RWPE2 (cell line): ENCODE measurements at regions not wholly inside any gene's neighbourhood (a gene's known extent, or its start where the extent isn't known, plus 50 kb on each side); places are given as distances from the start of the nearest gene placed in this dataset.

Experiments
- ATAC-seq: fragments of 200-7000 bp; cut with Tn5 transposase; 3 replicates; pipeline ENCODE4 v1.9.1; 2021; ENCODE audit warnings: low read depth
- DNase-seq: peaks from one replicate; pipeline ENCODE4 v3.0.0-alpha.2; 2020; ENCODE audit warnings: low spot score
- H3K27ac ChIP-seq: fragments of 450-650 bp; 2 replicates; pipeline ENCODE4 v1.5.1; 2017; ENCODE audit warnings: mild to moderate bottlenecking; ENCODE audit not compliant: poor library complexity, severe bottlenecking
- H3K27me3 ChIP-seq: fragments of 250-450 bp; sonication (Bioruptor Pico); 2 replicates; pipeline ENCODE4 v1.5.1; 2021; ENCODE audit warnings: mild to moderate bottlenecking, moderate library complexity; ENCODE audit not compliant: insufficient read depth, poor library complexity, severe bottlenecking
- H3K36me3 ChIP-seq: fragments of 250-450 bp; sonication (Bioruptor Pico); 2 replicates; pipeline ENCODE4 v1.5.1; 2020; ENCODE audit warnings: low read depth, mild to moderate bottlenecking, moderate library complexity
- H3K4me1 ChIP-seq: fragments of 250-450 bp; sonication (Bioruptor Pico); 2 replicates; pipeline ENCODE4 v1.5.1; 2021; ENCODE audit warnings: mild to moderate bottlenecking, moderate library complexity; ENCODE audit not compliant: insufficient read depth, poor library complexity, severe bottlenecking
- H3K4me3 ChIP-seq: fragments of 250-450 bp; sonication (Bioruptor Pico); 2 replicates; pipeline ENCODE4 v1.5.1; 2021; ENCODE audit warnings: mild to moderate bottlenecking, moderate library complexity; ENCODE audit not compliant: severe bottlenecking
- H3K9me3 ChIP-seq: fragments of 250-450 bp; sonication (Bioruptor Pico); 2 replicates; pipeline ENCODE4 v1.5.1; 2021; ENCODE audit warnings: mild to moderate bottlenecking, moderate library complexity; ENCODE audit not compliant: severe bottlenecking
- TF ChIP-seq, protein P1 (sequence below): fragments of 450-650 bp; IDR thresholded peaks from one replicate; pipeline ENCODE4 v1.5.1; 2017; ENCODE audit warnings: mild to moderate bottlenecking, moderate library complexity; ENCODE audit not compliant: poor library complexity, severe bottlenecking

DNA sequence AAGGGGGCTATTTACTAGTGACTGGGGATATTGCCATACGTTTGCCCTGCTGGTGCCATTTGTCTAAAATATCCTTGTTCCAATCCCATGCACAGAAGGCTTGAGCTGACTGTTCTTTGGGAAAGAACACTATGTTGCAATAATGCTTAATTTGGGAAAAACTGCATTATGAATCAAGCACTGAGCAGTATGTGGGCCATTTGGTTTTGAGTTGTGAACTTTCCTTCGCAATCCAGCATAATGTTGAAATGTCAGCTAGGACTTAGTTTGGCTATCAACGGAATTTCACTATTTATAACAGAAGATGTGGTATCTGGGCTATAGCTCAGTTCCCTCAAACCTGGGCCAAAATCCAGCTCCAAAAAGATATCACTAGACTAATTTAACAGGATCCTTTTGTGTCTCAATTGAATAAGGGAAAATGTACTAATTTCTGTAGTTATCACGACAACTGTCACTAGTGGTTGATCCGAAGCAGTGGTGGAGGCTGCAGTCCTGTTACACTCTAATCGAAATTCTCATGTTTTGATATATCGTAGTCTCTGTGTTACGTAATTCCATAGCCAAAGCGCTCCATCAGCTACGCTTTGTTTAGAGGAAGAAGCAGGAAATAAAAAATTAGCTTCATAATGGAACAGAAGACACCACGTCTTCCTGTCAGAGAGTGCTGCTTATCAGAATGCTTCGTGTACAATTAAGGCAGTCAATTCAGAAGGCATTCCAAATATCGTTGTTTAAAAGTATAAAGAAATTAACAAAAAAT is 686.8 kb upstream of the SALL3 start:
- Histone ChIP-seq H3K4me1 (no peaks in the 10 kb centered on the region), H3K27ac (no peak overlapping the region), H3K9me3 (no peaks in the 10 kb centered on the region), H3K36me3 (no peaks in the 10 kb centered on the region), H3K27me3 (peaks cover 11% of the 10 kb centered on the region), H3K4me3 (no peak overlapping the region)
- TF ChIP-seq, protein P1, sequence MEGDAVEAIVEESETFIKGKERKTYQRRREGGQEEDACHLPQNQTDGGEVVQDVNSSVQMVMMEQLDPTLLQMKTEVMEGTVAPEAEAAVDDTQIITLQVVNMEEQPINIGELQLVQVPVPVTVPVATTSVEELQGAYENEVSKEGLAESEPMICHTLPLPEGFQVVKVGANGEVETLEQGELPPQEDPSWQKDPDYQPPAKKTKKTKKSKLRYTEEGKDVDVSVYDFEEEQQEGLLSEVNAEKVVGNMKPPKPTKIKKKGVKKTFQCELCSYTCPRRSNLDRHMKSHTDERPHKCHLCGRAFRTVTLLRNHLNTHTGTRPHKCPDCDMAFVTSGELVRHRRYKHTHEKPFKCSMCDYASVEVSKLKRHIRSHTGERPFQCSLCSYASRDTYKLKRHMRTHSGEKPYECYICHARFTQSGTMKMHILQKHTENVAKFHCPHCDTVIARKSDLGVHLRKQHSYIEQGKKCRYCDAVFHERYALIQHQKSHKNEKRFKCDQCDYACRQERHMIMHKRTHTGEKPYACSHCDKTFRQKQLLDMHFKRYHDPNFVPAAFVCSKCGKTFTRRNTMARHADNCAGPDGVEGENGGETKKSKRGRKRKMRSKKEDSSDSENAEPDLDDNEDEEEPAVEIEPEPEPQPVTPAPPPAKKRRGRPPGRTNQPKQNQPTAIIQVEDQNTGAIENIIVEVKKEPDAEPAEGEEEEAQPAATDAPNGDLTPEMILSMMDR: no peak
- DNase-seq (no peak), ATAC-seq (no peak)

DNA sequence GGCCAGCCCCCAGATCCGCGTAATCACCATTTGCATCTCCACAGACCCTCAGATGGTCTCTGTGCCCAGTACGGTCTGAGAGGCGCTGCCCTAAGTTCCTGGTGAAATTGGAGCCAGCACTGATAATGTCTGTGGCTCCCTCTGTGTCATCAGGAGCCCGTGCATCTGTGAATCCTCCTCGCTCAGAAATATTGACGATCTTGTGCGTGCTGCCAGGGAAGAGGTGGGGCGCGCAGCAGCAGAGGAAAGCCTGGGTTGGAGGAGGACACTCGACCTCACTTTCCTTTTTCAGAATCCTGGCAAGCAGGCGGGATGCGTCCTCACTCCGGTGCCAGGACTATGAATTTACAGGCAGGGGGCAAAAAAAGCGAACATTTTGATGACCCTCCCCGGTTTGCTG is 686.1 kb upstream of the SALL3 start:
- TF ChIP-seq, protein P1: no peak
- Histone ChIP-seq H3K27me3 (peaks cover 11% of the 10 kb centered on the region), H3K4me3 (no peak overlapping the region), H3K27ac (no peak overlapping the region), H3K36me3 (no peaks in the 10 kb centered on the region), H3K9me3 (no peaks in the 10 kb centered on the region), H3K4me1 (no peaks in the 10 kb centered on the region)
- DNase-seq (no peak), ATAC-seq (no peak)

DNA sequence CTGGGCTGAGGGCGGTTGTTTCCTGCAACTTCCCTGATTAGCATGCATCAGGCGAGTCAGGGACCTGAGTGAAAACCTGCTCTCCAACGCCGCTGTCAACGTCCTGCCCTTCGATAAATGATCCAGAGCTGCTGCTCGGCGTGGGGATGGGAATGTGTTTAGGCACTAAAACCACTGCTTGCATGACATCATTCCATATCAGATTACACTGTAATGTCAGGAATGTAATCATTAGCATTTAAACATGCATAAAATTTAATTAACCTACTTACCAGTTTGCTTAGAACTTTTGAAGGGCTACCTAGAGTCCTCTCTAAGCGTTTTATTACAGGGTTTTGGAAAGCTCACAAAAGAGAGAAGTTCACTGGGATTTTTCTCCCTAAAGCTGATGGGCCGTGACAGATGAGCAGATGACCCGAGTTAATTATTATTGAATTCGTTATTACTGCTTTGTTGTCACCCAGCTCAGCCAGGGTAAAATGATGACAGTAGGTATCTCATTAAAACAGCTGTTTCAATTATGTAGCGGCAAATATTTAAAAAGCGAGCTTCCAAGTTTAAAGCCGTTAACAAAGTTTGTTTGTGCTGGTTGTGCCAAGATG is 685.6 kb upstream of the SALL3 start:
- H3K4me3 ChIP-seq: no peak overlapping the region
- H3K36me3 ChIP-seq: no peaks in the 10 kb centered on the region

DNA sequence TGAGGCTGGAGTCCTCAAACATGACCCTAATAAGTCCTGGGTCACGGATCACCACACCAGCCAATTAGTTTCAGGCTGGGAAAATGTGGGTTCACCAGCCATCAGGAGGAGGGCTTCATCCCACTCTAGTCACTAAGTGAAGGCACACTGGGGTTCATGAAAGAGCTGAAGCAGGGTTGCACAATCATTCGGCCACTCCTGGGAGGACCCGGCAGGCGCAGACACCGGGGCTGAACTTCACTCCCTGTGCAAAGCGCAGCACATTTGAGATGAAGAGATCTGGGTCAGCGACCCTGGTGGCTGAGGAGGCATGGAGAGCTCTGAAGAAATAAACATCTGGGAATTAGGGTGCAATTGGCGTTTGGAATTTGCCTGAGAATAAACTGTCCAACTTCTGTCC is 684.4 kb upstream of the SALL3 start:
- DNase-seq: no peak
- TF ChIP-seq, protein P1: no peak
- Histone ChIP-seq H3K4me3 (no peak overlapping the region), H3K27ac (no peak overlapping the region), H3K36me3 (no peaks in the 10 kb centered on the region), H3K27me3 (peaks cover 11% of the 10 kb centered on the region), H3K4me1 (no peaks in the 10 kb centered on the region), H3K9me3 (no peaks in the 10 kb centered on the region)
- no peak for ATAC-seq

More for the DNA sequence above, 685.6 kb upstream of the SALL3 start:
- DNase-seq: no peak
- Histone ChIP-seq H3K4me1 (no peaks in the 10 kb centered on the region), H3K27ac (no peak overlapping the region), H3K9me3 (no peaks in the 10 kb centered on the region), H3K27me3 (peaks cover 11% of the 10 kb centered on the region)
- TF ChIP-seq, protein P1: no peak
- no peak for ATAC-seq

DNA sequence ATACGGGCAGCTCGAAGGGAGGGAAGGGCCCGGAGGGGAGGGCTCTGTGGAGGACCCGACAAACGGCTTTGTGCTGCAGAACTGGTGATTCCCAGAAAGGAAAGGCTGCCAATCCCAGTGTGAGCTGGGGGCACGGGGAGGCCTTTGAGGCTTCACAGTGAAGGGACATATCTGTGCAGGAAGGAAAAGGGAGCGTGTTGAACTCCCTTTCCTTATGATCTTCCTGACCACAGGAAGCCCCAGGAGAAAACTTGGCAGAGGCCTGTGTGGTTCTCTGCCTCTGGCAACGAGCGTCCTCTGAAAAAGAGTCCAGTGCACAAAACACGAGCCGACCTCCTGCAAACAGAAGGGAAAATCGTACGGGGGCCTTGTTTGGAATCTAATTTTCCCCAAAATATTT is 683.5 kb upstream of the SALL3 start:
- no peak overlapping the region for H3K27ac ChIP-seq
- H3K4me1 ChIP-seq: no peaks in the 10 kb centered on the region
- no peaks in the 10 kb centered on the region for H3K9me3 ChIP-seq
- no peak for DNase-seq
- no peak overlapping the region for H3K4me3 ChIP-seq
- no peaks in the 10 kb centered on the region for H3K36me3 ChIP-seq
- ATAC-seq: no peak
- TF ChIP-seq, protein P1: no peak
- peaks cover 11% of the 10 kb centered on the region for H3K27me3 ChIP-seq
